Activated naive CD4-positive, alpha-beta T cell treated with anti-CD3 and anti-CD28 coated beads, Interleukin-2, amount 50 U/mL, for 24 hours (primary cell): ENCODE measurements at regions not wholly inside any gene's neighbourhood (a gene's known extent, or its start where the extent isn't known, plus 50 kb on each side); places are given as distances from the start of the nearest gene placed in this dataset.
"Not testable (repeated sequence)": the region's sequence is repeated elsewhere in the genome, so short reads cannot be mapped to it uniquely, and the experiment has no call there.

Experiments used
- H3K27ac Mint-ChIP-seq: one replicate; pipeline ENCODE4 v1.8.0; 2021; ENCODE audit warnings: mild to moderate bottlenecking, mixed read lengths
- H3K27me3 Mint-ChIP-seq: one replicate; pipeline ENCODE4 v1.8.0; 2021; ENCODE audit warnings: mixed read lengths
- H3K36me3 Mint-ChIP-seq: one replicate; pipeline ENCODE4 v1.8.0; 2021; ENCODE audit warnings: mixed read lengths
- H3K4me1 Mint-ChIP-seq: one replicate; pipeline ENCODE4 v1.8.0; 2021; ENCODE audit warnings: mixed read lengths
- H3K4me3 Mint-ChIP-seq: one replicate; pipeline ENCODE4 v1.8.0; 2021; ENCODE audit warnings: mild to moderate bottlenecking, mixed read lengths
- H3K9me3 Mint-ChIP-seq: one replicate; pipeline ENCODE4 v1.8.0; 2021; ENCODE audit warnings: mixed read lengths

DNA sequence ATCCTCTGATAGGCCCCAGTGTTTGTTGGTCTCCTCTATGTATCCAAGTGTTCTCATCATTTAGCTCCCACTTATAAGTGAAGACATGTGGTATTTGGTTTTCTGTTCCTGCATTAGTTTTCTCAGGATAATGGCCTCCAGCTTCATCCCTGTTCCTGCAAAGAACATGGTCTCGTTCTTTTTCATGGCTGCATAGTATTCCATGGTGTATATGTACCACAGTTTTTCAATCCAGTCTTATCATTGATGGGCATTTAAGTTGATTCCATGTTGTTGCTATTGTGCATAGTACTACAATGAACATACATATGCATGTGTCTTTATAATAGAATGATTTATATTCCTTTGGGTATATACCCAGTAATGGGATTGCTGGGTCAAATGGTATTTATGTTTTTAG is 406.9 kb downstream of the UTRN start:
- Mint-ChIP-seq H3K36me3 (peaks cover 43% of the 10 kb centered on the region), H3K4me1 (peaks cover 55% of the 10 kb centered on the region)
- H3K27me3 Mint-ChIP-seq, result not testable (repeated sequence)

GRCh38 chr6:144695858-144696533 is 410.9 kb downstream of the UTRN start:
- no peak overlapping the region for H3K4me3 Mint-ChIP-seq
- H3K27me3 Mint-ChIP-seq, result no peaks in the 10 kb centered on the region
- H3K4me1 Mint-ChIP-seq, result peaks cover 55% of the 10 kb centered on the region
- peaks cover 17% of the 10 kb centered on the region for H3K36me3 Mint-ChIP-seq
- peaks cover 6% of the 10 kb centered on the region for H3K9me3 Mint-ChIP-seq
- H3K27ac Mint-ChIP-seq, result no peak overlapping the region

More for the DNA sequence above, 406.9 kb downstream of the UTRN start:
- not testable (repeated sequence) for H3K27ac Mint-ChIP-seq, H3K9me3 Mint-ChIP-seq, H3K4me3 Mint-ChIP-seq

DNA sequence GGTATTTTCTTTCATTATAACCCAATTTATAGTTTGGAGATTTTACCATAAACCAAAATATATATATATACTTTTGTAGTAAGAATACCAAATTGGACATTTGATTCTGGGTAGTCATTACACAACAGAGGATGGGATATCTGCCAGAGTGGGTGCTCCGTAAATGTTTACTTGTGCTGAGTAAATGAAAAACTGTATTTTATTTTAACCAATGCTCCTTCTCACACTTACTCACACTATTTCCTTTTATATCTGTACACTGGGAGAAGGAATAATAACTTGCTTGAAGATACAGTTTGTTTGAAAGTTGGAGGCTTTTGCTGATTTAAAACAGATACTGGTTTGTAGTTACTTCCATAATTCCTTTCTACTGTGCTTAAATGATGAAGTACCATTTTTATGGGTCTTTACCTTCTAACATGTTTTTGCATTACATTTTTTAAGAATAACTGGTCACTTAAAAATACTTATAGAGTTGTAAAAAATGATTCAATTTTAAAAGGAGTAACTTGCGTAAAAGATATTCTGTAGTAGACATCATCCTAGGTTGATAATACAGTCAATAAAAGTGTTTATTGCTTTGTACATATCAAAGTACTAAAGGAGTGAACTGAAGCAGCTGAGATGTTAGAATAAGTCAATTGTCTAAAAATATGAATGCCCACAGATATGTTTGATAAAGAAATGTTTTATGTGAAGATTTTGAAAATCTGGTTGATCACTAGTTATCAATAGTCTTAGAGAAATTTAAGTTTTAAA is 411.7 kb downstream of the UTRN start:
- peaks cover 16% of the 10 kb centered on the region for H3K36me3 Mint-ChIP-seq
- no peak overlapping the region for H3K27ac Mint-ChIP-seq
- no peak overlapping the region for H3K4me3 Mint-ChIP-seq
- H3K4me1 Mint-ChIP-seq, result peaks cover 51% of the 10 kb centered on the region
- H3K9me3 Mint-ChIP-seq, result no peaks in the 10 kb centered on the region
- H3K27me3 Mint-ChIP-seq, result no peaks in the 10 kb centered on the region

- Mint-ChIP-seq H3K27me3 (no peaks in the 10 kb centered on the region), H3K27ac (peak overlapping the region; percentile 32), H3K4me3 (no peak overlapping the region), H3K4me1 (peaks cover 51% of the 10 kb centered on the region), H3K9me3 (no peaks in the 10 kb centered on the region), H3K36me3 (peaks cover 13% of the 10 kb centered on the region)
Measured at GRCh38 chr6:144697369-144697760, 412.2 kb downstream of the UTRN start.

DNA sequence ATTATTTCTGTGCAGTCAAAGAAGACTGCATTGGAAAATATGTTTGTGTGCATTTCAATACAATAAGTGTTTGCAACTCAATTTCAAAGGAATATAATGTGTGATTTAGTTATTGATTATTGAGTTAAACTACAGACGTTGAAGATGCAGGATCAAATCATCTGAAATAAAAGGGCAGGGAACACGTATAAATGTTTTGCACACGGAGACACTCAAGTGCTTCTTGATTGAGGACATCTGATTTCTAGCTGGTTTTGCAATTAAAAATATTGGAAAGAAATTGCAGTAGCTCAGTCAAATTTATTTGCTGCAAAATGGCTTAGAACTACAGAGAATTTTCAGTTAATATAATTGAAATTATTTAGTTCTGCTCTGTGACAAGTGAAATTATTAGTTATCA is 412.7 kb downstream of the UTRN start:
- peak overlapping the region; percentile 32 for H3K27ac Mint-ChIP-seq
- H3K4me1 Mint-ChIP-seq, result peaks cover 48% of the 10 kb centered on the region
- peaks cover 8% of the 10 kb centered on the region for H3K36me3 Mint-ChIP-seq
- H3K27me3 Mint-ChIP-seq, result no peaks in the 10 kb centered on the region
- H3K9me3 Mint-ChIP-seq, result no peaks in the 10 kb centered on the region
- no peak overlapping the region for H3K4me3 Mint-ChIP-seq

DNA sequence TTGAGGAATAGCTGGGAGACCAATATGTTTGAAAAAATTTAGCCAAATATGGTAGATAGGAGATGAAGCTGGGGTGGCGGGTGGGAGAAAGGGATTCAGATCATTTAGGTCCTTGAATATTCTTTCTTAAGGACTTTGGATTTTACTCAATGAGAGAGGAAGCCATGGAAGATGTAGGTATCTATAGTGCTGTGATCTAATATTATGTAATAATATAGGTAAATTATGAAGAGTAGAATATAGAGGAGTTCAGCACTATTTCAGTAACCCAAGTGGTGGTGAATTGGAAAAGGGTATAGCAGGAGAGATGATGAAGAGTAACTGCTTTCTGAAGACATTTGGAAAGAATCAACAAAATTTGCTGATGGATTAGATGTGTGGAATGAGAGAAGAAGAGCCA is 417.6 kb downstream of the UTRN start:
- H3K27ac Mint-ChIP-seq, result no peak overlapping the region
- H3K36me3 Mint-ChIP-seq, result peaks cover 13% of the 10 kb centered on the region
- H3K27me3 Mint-ChIP-seq, result no peaks in the 10 kb centered on the region
- no peak overlapping the region for H3K4me3 Mint-ChIP-seq
- H3K4me1 Mint-ChIP-seq, result peaks cover under 1% of the 10 kb centered on the region
- no peaks in the 10 kb centered on the region for H3K9me3 Mint-ChIP-seq

DNA sequence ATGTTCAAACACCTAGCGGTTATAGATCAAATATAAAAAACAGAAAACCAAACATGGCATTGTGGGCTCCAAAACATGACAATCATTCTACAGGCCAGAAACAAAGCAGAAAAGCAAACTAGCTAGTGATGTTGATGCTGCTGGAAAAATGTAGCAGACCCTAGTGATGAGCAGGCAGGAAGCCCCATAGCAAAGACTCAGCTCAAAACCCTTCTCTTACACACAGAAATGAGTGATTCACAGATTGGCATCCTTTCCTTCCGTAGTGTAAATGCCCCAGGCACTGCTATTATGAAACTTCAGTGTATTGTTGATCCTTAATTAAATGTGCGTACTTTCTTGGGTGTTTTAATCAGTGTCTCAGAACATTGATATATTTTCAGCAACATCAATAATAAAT is 425.1 kb downstream of the UTRN start:
- Mint-ChIP-seq H3K27me3 (no peaks in the 10 kb centered on the region), H3K4me1 (peaks cover 13% of the 10 kb centered on the region), H3K27ac (no peak overlapping the region), H3K4me3 (no peak overlapping the region), H3K36me3 (peaks cover 10% of the 10 kb centered on the region), H3K9me3 (no peaks in the 10 kb centered on the region)

DNA sequence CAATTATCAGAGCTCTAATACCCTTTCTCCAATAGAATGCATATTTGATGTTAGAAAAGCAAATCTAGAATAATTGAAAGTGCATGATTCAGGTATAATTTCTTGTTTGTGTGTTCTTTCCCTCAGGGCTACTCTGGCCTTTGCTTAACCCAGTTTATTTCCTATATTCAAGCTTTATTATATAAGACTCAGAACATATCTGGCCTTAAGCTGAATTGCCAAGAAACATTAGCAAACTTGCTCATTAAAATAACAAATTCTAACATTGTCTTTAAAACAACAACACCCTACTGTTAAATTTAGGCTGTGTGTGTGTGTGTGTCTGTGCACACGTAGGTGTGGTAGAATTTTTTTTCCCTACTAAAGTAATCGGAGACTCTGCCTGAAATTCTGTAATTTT is 426.5 kb downstream of the UTRN start:
- Mint-ChIP-seq H3K9me3 (no peaks in the 10 kb centered on the region), H3K4me1 (peaks cover 17% of the 10 kb centered on the region), H3K36me3 (peaks cover 10% of the 10 kb centered on the region)

DNA sequence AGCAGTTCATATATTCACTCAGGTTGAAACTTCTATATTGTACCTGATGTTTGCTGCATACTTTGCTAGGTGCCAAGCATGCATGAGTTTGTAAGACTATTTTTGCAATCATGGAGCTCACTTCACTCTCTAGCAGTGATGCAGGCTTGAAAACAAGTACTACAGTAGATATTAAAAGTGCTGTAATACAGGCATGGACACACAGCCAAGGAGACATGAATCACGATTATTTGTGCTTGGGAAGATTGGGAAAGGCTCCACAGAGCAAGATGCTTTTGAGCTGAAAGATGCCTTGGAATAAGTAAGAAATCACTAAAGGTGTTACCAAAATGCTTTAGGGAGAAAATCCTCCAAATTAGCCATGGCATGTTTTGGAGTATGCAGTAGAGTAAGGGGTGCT is 427.4 kb downstream of the UTRN start:
- Mint-ChIP-seq H3K4me3 (no peak overlapping the region), H3K36me3 (peaks cover 10% of the 10 kb centered on the region), H3K9me3 (no peaks in the 10 kb centered on the region), H3K27me3 (no peaks in the 10 kb centered on the region), H3K4me1 (peaks cover 17% of the 10 kb centered on the region), H3K27ac (no peak overlapping the region)

More for the DNA sequence above, 426.5 kb downstream of the UTRN start:
- Mint-ChIP-seq H3K27me3 (no peaks in the 10 kb centered on the region), H3K27ac (no peak overlapping the region), H3K4me3 (no peak overlapping the region)

- Mint-ChIP-seq H3K4me3 (no peak overlapping the region), H3K36me3 (peaks cover 5% of the 10 kb centered on the region), H3K4me1 (peaks cover 13% of the 10 kb centered on the region), H3K27me3 (no peaks in the 10 kb centered on the region), H3K9me3 (no peaks in the 10 kb centered on the region), H3K27ac (no peak overlapping the region)
Measured at GRCh38 chr6:144714021-144714712, 429.0 kb downstream of the UTRN start.

- H3K36me3 Mint-ChIP-seq, result peaks cover 6% of the 10 kb centered on the region
- no peak overlapping the region for H3K4me3 Mint-ChIP-seq
- H3K4me1 Mint-ChIP-seq, result peaks cover 17% of the 10 kb centered on the region
- H3K27ac Mint-ChIP-seq, result no peak overlapping the region
- no peaks in the 10 kb centered on the region for H3K9me3 Mint-ChIP-seq
- no peaks in the 10 kb centered on the region for H3K27me3 Mint-ChIP-seq
Measured at GRCh38 chr6:144715344-144715743, 430.2 kb downstream of the UTRN start.

GRCh38 chr6:144718431-144718830 is 433.3 kb downstream of the UTRN start:
- Mint-ChIP-seq H3K36me3 (peaks cover 13% of the 10 kb centered on the region), H3K27me3 (no peaks in the 10 kb centered on the region), H3K4me1 (peaks cover 27% of the 10 kb centered on the region), H3K27ac (no peak overlapping the region), H3K4me3 (no peak overlapping the region), H3K9me3 (no peaks in the 10 kb centered on the region)

DNA sequence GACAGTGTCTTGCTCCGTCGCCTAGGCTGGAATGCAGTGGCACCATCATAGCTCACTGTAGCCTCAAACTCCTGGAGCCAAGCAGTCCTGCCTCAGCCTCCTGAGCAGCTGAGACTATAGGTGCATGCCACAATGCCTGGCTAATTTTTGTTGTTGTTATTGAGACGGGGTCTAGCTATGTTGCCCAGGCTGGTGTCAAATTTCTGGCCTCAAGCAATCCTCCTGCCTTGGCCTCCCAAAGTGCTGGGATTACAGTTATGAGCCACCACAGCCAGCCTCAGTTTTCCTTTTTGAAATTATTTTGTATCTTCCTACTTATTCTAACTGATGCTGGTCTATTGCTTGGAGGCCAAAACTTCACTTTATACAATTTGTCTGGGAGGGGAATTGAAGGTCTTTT is 436.1 kb downstream of the UTRN start:
- Mint-ChIP-seq H3K9me3 (no peaks in the 10 kb centered on the region), H3K4me1 (peaks cover 38% of the 10 kb centered on the region), H3K4me3 (no peak overlapping the region), H3K36me3 (peaks cover 13% of the 10 kb centered on the region), H3K27ac (no peak overlapping the region), H3K27me3 (no peaks in the 10 kb centered on the region)

DNA sequence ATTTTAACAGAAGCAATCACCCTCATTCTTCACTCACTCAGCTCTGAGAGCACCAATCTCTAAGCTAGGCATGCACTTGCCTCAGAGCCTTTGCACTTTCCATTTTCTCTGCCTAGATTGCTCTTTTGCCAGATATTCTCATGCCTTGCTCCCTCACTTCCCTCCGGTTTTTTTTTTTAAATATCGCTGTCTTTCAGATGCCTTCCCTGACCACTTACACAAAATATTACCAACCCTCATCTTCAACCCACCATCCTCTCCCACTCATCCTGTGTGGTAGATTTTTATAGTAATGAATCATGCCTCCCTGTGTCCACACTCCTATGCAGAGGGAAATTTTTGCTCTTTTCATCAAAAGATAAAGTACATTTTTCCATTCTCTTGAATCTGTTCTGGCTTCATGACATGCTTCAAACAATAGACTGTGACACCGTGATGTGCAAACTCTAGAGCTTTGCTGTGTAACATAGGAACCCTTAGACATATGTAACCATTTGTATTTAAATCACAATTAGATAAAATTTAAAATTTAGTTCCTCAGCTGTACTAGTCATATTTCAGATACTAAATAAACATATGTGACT is 437.1 kb downstream of the UTRN start:
- H3K4me3 Mint-ChIP-seq, result no peak overlapping the region
- peak overlapping the region; percentile 37 for H3K27ac Mint-ChIP-seq
- H3K27me3 Mint-ChIP-seq, result no peaks in the 10 kb centered on the region
- peaks cover 40% of the 10 kb centered on the region for H3K4me1 Mint-ChIP-seq
- H3K36me3 Mint-ChIP-seq, result peaks cover 13% of the 10 kb centered on the region
- H3K9me3 Mint-ChIP-seq, result no peaks in the 10 kb centered on the region

GRCh38 chr6:144722925-144723324 is 437.8 kb downstream of the UTRN start:
- Mint-ChIP-seq H3K36me3 (peaks cover 12% of the 10 kb centered on the region), H3K9me3 (no peaks in the 10 kb centered on the region), H3K4me3 (no peak overlapping the region), H3K4me1 (peaks cover 40% of the 10 kb centered on the region), H3K27me3 (no peaks in the 10 kb centered on the region), H3K27ac (no peak overlapping the region)

DNA sequence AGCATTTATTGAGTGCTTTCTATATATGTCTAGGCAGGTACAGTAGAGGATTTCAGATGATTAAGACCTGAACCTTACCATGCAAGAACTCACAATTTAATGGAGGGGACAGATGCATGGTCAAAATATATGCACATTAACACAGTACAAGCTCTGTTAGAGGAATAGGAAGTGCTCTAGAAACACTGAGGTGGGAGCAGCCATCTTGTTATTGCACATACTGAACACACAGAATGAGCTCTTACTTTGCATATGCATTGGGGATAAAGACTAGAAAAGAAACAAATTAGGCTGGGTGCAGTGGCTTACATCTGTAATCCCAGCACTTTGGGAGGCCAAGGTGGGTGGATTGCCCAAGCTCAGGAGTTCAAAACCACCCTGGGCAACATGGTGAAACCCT is 438.3 kb downstream of the UTRN start:
- Mint-ChIP-seq H3K9me3 (no peaks in the 10 kb centered on the region), H3K27me3 (no peaks in the 10 kb centered on the region), H3K4me1 (peaks cover 40% of the 10 kb centered on the region), H3K27ac (no peak overlapping the region), H3K4me3 (no peak overlapping the region), H3K36me3 (peaks cover 11% of the 10 kb centered on the region)
